SIG-M5 treated with dmso at 0.1 percent for 504 hours (cell line): ENCODE measurements at regions not wholly inside any gene's neighbourhood (a gene's known extent, or its start where the extent isn't known, plus 50 kb on each side); places are given as distances from the start of the nearest gene placed in this dataset.
"Not testable (repeated sequence)": the region's sequence is repeated elsewhere in the genome, so short reads cannot be mapped to it uniquely, and the experiment has no call there.

Experiments used
- DNase-seq: peaks from one replicate; lab custom pipeline; 2025; ENCODE audit not compliant: unreplicated experiment; lab: John Stamatoyannopoulos, UW

DNA sequence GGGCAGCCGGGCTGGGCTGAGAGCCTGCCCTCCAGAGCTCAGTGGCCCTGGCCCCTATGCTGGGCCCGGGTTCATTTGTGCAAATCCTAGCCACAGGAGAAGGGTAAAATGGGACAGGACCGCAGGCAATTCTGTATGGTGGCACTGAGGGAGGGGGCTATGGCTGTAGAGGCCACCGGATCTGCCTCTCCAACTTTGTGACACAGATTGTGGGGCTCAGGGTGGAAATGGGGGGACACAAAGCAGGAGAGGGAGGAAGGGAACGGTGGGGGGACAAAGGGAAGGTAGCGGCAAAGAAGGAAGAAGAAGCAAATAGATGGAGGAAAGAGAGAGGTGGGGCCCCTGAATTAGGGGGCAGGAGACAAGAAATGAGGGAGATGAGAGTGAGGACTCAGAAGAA lies 201.1 kb downstream of the SMAD2 start:
- no peak for DNase-seq

- DNase-seq, result no peak
These were observed 201.5 kb downstream of the SMAD2 start for GRCh38 chr18:47728921-47729320.

GRCh38 chr18:47727409-47727808 lies 203.1 kb downstream of the SMAD2 start:
- no peak for DNase-seq

DNA sequence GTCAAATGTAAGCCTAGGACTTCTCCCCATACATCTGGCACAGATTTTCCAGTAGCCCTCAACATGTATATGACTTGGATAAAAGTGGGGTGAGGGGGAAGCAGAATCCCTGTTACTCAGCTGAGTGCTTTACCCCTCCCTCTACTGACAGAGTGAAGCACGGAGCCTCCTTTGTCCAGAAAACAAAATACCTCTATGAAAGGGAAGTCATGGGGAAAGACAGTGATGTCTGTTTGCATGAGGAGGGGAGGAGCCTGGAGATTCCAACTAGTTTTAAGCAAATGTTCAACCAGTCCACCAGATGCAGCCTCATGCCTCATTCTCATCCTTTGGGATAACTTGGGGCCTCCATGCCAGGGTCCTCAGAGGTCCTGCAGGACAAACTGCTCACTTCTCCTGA lies 203.9 kb downstream of the SMAD2 start:
- no peak for DNase-seq

GRCh38 chr18:47725656-47726055 lies 204.8 kb downstream of the SMAD2 start:
- DNase-seq, result no peak

DNA sequence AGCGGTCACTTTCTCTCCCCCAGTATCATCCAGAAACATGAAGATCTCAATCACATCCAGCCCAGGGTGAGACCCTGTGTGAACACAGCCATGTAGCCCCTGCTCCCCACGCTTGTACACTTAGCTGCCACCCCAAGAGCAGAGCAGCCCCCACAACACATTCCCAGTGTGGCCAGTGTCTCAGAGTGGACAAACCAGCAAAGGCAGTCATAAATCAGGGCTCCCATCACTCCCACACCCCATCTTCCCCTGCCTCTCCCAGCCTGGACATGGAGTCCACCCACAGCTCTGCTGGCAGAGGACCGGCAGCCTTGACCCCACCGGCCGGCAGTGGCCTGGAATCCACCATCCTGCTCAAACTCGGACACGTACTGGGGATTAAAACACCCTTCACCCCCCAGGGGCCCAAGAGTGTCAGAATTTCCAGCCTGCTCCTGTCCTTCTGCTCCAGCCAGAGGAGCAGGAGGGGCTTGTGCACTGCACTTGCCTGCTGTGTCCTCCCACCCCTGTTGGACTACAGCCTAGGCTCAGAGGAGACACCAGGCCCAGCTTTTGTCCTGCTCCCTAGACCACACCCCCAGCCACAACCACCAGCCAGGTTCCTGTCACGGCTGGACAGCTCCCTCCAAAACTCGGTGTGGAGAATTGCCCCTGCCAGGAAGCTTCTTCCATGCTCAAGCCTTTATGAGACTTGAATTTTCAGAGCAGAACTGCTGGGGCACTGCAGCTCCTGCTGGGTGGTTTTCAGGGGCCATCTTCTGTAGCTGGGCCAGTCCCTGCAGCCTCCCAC lies 206.1 kb downstream of the SMAD2 start:
- DNase-seq, result no peak

DNA sequence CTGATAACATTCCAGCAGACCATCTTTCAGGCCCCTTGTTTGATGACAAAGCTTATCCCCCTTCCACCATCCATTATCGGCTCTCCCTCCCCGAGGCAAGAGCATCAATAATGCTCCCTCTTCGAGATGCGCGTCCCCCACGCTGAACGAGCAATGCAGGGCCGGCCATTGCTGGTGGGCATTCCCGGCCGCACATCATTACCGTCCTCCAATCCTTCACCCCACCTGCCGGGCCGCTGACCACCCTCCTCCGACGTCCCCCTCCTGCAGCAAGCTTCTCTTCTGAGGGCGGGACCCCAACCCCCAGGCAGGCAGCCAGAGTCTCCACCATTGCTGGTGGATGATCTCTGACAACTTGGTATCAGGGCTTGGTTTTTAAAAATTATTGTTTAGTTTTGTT lies 208.6 kb downstream of the SMAD2 start:
- DNase-seq, result no peak

DNA sequence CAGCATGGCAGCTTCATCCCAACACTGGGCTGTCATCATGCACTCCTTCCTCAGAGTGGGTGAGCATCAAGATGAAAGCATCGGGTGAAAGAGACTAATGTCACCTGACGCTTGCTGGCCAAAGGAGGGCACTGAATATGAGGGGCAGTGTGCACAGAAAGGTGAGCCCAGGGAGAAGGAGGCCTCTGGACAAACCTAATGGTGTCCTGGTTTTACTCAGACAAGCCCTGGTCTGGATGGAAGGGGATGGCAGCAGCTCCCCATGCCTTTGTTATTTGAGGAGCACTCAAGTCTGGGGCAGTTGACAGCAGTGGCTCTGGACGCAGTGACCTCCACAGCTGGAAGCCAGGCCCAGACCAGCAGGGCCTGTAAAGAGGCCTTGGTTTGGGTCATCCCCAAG lies 209.7 kb downstream of the SMAD2 start:
- DNase-seq, result no peak

- no peak for DNase-seq
These were observed 211.2 kb downstream of the SMAD2 start for GRCh38 chr18:47719096-47719780.

DNA sequence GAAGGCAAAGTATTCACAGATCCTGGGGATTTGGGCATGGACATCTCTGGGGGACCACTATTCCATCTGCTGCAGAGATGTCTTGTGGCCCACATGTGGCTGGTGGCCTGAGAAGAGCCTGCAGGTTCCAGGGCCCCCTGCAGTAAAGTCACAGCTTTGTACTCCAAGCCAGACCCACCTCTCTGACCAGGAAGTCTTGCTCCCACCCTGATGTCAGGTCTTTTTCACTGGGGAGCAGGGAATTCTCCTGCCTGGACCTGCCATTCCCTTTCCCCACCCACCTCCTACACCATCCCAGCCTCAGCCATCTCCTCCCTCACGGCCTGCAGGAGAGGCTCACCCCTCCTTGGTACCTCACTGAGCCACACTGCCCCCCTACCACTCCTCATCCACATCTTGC lies 211.8 kb downstream of the SMAD2 start:
- DNase-seq, result no peak

DNA sequence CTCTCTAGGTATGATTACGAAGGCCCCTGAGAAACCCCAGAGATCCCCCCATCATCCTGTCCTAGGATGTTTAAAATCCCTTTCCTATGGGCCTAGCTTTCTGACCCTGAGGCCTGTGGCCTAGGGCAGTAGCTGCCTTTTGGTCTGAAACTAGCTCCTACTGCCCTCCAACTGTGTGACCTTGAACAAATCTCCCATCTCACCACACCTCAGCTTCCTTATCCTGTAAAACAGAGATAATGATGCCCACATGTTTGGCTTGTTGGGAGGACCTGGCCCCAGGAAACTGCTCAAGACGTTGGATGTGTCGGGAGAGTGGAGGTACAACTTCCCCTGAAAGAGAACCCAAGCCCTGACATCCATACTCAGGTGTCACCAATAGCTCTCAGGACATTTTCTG lies 213.2 kb downstream of the SMAD2 start:
- DNase-seq, result no peak

GRCh38 chr18:47716632-47717185 lies 213.8 kb downstream of the SMAD2 start:
- DNase-seq, result no peak

DNA sequence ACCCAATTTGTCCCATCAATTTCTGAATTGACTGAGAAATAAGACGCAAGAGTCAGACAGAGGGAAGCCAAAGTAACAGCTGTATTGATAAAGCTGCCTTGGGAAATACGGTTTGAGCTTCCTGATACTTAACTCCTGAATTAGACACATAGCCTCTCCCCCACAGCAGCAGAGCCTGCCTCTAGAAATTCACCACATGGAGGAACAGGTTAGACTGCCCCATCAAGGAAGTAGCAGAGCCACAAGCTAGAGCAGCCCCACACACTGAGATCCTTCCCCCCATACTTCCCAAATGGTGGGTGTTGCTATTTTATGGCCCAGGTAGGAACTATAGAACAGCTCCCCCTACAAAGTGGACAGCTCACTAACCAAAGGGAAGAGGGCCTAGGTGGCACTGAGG lies 220.0 kb downstream of the SMAD2 start:
- DNase-seq, result no peak

GRCh38 chr18:47709556-47709955 lies 220.9 kb downstream of the SMAD2 start:
- no peak for DNase-seq

DNA sequence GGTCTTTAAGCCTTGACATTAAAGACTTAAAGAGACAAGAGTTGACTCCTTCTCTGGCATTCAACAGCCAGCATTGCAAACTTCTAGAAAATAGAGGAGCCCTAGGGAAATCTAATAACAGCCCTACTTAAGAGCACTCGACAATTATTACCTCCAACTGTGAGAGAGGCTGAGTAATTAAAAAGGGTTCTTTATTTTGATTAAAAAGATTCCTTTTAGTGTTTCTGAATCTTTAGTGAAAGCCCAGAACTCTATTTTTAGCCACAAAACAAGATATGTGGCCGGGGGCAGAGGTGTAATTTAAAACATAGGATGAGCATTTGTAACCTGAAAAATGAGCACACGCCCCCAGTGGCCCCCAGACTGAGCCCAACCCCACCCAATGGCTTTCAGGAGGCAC lies 222.3 kb downstream of the SMAD2 start:
- no peak for DNase-seq

DNA sequence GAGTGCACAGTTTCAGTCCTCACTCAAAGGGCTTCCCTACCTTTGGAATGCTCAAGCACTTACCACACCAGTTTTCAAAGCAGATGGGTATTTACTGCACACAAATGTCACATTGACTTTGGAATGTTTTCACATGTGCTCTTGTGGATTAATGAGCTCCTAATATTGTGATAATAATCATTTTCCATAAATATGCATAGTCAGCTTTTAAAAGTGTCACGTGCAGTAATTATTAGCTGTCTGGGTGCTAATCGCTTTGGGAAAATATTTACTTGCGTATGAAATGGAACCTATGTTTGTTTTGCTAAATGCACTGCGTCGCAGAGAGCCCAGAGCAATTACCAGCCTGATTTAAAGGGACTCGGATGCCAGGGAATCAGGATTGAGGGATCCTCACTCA lies 229.3 kb downstream of the SMAD2 start:
- no peak for DNase-seq

- DNase-seq, result no peak
These were observed 233.6 kb downstream of the SMAD2 start for GRCh38 chr18:47696870-47697269.

GRCh38 chr18:47691611-47692010 lies 238.8 kb downstream of the SMAD2 start:
- DNase-seq, result no peak

DNA sequence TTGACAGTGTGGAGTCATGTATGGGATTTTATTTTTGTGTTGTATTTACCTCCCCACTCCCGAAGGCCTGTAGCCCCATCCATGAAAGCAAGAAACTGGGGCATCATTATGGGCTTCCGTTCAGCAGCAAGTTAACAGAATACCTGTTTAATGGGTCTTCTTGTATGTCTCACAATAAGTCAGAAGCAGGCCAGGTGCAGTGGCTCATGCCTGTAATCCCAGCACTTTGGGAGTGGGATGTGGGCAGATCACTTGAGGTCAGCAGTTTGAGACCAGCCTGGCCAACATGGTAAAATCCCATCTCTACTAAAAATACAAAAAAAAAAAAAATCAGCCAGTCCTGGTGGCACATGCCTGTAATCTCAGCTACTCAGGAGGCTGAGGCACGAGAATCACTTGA lies 239.7 kb downstream of the SMAD2 start:
- not testable (repeated sequence) for DNase-seq

DNA sequence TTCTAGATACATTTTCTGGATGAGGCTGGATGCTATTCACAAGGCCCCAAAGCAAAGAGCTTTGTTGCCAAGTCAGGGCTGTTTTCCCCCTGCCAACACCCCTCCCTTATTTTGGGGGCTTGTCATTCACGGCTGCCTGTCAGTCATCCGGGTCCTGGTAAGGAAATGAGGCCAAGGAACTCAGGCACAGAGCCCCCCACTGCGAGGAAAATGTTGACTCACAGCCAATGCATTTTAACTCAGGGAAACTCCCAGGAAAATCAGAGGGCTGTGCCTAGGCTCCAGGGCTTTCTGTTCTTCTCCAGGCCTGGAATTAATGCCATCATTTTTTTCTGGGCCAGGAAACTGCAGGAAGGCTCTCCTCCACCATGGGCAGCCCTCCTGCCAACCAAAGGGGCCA lies 241.1 kb downstream of the SMAD2 start:
- DNase-seq, result no peak

GRCh38 chr18:47686806-47687205 lies 243.7 kb downstream of the SMAD2 start:
- no peak for DNase-seq

- DNase-seq, result no peak
These were observed 246.7 kb downstream of the SMAD2 start for GRCh38 chr18:47683774-47684173.
